ENCODE measurements at regions not wholly inside any gene's neighbourhood (a gene's known extent, or its start where the extent isn't known, plus 50 kb on each side); places are given as distances from the start of the nearest gene placed in this dataset.

DNA sequence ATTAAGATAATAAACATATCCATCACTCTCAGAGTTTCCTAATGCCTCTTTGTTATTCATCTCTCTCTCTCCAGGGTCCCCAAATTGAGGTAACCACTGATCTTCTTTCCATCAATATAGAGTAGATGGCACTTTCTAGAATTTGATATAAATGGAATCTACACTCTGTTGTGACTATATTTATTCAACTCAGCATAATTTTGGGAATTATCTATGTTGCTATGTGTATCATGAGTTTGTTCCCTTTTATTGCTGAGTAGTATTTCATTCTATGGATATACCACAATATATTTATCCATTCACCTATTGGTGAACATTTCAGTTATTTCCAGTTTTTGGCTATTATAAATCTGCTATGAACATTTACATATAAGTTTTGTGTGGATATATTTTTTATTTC lies 230.7 kb downstream of the HLX start:
- DNase-seq, result no peak

DNA sequence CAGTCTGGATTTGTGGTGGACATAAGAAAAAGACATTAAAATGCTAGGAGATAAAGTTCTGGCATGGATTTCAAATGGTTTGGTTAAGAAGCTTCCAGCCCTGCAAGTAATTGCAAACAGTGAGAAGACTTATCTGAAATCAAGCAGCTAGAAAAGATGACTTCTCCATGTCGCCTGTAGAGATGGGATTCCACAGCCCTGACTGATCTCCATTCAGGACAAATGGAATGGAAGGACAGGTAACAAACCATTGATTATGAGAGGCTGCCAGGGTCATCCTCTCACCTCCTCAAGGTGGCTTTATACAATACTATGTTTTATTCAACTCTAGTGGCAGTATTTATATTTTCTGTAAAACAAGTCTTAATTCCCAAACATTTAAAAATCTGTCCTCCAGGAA lies 237.9 kb downstream of the HLX start:
- no peak for DNase-seq

DNA sequence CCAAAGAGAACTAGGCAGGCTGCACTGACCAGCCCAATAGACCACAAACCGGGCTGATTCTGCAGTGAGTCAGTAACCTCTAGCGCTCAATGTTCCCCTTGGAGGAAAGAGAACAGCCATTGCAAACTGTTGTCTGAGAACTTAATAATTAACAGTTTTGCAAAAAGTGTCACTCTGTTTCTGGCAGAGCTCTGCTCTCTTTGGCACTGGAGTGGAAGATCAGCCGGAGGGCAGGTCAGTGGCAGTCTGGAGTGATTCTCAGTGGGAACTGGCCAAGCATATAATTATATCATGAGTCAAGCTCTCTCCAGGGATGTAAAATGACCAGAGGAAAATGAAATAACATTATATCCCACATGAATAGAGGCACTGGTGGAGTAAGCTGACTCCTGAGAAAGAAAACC lies 238.3 kb downstream of the HLX start:
- peak; percentile 37 for DNase-seq

DNA sequence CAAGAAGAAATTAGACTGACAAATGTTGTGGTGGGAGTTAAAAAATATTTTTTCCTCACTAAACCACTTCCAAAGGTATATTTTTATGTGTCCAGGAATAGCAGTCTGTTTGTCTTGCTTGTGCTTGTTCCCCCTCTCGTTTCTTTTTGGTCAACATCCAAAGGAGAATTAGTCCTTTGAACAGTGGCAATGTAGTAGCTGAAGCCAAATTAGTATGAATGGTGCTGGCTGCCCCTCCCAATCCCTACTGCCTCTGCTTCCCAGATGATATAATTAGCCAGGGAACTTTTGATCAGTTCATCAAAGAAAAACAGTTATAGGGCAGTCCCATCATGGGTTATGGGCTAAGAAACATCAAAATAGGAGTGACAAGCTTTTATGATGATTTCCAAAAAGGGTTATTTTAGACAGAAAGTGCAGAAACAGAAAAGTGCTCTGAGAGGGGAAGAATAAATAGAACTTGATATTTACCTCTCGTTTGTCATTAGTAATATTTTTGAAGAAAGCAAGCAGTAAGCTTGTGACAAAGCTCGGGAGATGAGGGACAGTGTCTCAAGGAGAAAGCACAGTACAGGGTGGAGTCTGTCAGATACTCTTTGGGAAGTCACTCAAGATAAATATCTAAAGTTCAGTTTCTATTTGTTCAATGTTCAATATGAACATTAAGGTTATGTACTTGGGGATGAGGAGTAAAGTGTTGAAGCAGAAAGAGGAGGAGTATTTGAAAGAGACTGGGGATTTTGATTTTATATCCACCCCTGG lies 239.1 kb downstream of the HLX start:
- no peak for DNase-seq

DNA sequence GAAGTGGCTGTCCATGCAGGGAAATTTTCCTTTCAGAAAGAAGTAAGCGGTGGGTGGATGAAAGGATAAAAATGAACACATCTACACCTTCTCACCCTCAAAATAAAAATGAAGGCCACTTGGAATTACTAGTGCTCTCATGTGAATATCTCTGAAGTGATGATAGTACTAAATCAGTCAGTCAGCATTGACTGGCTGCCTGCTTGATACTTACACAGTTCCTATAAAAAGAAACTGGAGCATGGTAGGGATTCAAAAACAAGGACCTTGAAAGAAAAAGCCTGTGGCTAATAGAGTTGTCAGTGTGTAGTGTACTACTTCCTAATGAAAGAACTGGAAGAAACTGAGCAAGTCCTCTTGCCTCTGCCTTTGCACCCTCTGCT lies 239.7 kb downstream of the HLX start:
- no peak for DNase-seq

DNA sequence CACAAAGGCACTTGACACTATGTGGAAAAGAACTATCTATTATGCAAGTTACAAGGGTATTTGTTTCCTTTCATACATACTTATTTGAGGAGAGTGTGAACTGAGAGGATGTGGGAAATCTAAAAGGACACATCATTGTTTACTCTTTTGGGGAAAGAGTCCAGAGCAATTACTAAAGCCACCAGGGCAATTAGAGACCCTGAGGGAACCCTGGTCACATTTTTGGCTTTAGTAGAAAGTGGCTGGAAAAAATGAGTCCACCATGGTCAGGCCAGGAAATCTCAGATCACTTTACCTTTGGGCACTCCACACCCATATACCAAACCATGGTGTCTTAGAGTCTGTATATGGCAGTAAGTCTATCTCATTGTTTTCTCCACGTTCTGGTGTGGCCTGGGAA lies 243.3 kb downstream of the HLX start:
- DNase-seq, result no peak

DNA sequence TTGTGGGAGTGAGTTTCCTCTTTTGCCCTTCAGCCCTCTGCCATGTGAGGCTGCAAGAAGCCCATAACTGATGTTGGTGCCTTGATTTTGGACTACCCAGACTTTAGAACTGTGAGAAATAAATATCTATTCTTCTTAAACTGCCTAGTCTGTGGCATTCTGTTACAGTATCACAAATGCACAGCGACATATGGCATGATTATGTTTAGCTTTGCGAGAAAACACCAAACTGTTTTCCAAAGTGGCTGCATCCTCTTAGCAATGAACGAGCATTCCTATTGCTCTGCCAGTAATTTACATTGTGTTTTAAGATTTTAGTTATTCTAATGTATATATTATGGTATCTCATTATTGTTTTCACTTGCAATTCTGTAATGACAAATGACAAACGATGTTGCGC lies 246.7 kb downstream of the HLX start:
- DNase-seq, result no peak

DNA sequence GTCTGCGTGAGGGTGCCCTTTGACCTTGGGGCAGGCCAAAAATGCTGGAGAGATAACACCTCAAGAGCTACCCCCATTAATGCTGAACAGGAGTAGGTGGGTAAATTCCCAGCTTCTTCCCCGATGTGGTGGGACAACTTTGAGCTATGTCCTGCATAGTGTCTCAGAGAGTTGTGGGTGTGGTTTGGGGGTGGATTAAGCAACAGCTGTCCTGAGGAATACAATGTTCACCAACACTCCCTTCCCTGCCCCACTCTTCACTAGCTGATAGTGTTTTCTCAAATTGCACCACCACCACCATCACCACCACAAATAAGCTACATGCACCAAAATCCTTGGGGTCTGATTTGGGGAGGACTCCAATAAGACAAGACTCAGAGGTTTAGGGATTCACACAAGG lies 258.4 kb downstream of the HLX start:
- DNase-seq, result no peak

DNA sequence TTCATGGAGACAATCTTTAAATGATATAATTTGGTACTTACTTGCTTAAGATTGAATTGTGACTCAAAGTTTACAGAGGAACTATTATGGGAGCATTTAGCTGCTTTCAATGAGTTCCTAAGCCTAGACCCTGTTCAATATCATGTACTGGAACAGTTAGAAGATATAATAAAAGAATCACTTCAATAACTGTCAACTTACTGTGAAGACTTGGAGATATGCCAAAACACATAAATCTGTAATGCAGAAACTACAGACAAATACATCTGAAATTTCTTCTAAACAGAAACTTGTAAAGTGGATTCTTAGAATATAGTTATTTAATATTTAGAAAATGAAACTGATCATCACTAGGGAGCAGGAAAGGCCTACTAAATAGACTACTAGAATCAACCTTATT lies 259.3 kb downstream of the HLX start:
- DNase-seq, result no peak

DNA sequence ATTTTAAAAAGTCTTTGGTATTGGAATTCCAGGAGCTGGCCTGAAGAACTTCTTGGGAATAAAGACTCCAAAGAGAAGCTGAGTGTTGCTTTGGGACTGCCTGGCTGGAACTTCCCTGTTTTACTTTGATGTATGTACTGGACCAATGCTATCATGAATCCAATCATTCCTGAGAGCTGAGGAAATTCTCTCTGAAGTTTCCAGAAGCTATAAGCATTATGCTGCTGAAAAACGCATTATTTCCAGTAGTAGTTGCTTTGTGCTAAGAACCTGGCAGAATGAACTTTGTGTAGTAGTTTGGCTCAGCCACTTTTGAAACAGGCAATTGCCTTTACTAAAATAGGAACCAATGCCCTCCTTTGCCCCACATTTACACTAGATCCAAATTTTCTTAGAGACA lies 260.7 kb downstream of the HLX start:
- DNase-seq, result no peak

DNA sequence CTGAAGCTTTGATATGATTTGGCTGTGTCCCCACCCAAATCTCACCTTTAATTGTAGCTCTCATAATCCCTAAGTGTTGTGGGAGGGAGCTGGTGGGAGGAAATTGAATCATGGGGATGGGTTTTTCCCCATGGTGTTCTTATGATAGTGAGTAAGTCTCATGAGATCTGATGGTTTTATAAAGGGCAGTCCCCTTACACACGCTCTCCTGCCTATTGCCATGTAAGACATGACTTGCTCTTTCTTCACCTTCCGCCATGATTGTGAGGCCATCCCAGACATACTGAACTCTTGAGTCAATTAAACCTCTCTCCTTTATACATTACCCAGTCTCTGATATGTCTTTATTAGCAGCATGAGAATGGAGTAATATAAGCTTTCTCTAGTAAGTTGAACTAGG lies 261.9 kb downstream of the HLX start:
- no peak for DNase-seq

DNA sequence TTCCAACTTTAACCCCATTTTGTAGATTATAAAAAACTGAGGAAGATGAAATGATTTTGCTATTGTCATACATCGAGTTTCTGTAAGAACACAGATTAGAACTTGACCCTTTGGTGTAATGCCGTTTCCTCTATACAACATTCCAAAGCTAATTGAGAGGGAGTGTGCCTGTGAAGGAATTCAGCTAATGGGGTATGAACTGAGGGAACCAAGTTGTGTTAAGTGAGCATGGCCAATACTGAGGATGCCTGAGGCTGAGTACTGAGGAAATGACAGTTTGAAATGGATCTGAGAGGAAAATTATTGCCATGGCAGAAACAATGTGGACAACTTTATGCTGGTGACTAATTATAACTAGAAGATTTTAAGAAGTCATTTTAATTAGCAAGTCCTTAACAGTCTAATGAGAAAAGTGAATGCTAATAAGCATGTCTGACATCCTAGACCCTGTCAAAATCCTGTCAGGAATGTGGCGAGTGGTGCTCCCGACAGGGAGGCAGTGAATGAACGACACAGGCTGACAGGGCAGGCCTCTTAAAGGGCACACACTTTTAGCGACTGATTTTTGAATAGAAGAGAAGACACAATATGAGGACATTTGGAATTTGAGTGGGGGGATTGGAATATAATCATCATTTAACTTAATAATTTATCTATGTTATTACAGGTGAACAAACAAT lies 262.5 kb downstream of the HLX start:
- no peak for DNase-seq

DNA sequence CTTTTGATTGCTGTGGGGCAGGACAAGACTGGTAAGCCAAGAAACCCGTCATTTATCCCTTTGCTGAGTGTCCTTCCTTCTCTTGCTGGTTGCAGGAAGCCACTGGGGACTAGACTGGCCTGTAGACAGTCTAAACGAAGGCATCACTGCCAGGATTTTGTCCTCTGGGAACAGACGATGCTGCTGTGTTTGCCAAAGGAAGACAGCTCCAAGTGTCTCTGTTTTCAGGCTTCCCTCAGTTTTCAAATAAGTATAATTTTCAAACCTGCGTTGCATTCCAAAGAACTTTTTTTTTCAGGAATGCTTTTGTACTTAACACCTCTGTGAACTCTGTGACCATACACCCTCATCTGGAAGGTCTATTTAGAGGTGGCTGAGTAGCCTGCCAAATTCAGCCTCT lies 269.4 kb downstream of the HLX start:
- DNase-seq, result no peak

DNA sequence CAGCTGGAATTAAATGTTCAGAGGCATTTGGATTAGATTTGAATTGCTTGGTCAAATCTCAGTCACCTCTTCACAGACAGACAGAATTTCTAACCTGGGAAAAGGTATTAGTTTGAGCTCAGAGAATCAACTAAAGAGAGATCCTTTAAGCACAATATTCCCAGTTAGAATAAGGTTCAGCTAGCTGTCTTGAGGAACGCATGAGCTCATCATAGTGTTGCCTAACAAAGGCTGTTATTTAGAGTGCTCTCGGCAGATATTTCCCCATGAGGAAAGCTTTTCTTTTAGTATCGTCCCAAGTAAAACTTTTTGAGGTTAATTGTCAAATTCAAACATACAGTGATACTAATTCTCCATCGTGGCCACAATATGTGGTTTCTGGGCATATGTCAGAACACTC lies 269.9 kb downstream of the HLX start:
- no peak for DNase-seq

DNA sequence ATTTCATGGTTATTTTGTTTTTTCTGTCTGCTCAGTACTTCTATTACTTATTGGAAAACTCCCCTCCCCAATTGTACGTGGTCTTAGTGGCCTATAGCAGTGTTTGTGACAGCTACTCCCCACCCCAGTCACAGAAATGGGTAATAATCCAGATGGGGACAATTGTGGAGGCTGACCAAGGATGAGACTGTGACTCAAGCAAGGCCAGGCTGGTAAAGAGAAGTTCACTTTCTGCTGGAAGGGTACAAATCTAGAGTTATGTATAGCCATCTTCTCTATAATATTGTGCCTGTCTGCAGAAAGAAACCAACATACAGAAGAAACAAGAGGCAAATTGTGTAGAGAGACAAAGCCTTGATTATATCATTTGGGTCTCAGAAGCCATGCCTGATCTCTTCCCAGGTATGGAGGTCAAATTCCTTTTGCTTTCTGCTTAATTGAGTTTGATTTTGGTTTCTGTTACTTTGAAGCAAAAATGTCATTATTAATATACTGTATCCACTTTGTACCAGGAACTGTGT lies 270.4 kb downstream of the HLX start:
- DNase-seq, result no peak

DNA sequence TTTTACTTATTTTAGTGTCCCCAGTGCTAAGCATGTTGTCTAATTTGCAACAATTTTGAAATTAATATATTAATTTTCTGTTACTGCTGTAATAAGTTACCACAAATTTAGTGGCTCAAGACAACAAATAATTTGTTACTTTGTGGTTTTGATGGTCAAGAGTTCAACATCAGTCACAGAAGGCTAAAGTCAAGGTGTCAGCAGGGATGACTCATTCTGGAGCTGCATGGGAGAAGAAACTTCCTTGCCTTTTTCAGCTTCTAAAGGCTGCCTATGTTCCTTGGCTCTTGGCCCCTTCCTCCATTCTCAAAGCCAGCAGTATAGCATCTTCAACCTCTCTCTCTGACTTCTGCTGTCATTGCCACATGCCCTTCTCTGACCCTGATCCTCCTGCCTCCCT lies 271.8 kb downstream of the HLX start:
- DNase-seq, result no peak

DNA sequence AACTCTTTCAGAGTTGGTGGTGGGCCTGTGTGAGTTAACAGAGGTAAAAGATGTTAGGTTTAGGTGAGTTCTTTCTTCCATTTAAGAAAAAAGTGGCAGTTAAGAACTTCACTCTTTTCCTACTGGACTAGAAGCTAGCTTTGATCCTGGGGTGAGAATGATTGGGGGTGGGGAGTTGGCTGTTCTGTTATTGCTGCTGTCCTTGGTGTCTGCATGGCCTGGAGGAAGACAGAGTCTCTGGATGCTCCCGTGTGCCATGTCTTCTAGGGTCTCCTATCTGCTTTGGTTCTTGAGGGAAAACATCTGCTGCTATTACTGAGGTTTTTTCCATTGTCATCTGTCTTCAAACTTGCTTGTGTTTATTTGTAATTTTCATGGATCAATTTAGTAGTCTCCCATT lies 275.7 kb downstream of the HLX start:
- no peak for DNase-seq

DNA sequence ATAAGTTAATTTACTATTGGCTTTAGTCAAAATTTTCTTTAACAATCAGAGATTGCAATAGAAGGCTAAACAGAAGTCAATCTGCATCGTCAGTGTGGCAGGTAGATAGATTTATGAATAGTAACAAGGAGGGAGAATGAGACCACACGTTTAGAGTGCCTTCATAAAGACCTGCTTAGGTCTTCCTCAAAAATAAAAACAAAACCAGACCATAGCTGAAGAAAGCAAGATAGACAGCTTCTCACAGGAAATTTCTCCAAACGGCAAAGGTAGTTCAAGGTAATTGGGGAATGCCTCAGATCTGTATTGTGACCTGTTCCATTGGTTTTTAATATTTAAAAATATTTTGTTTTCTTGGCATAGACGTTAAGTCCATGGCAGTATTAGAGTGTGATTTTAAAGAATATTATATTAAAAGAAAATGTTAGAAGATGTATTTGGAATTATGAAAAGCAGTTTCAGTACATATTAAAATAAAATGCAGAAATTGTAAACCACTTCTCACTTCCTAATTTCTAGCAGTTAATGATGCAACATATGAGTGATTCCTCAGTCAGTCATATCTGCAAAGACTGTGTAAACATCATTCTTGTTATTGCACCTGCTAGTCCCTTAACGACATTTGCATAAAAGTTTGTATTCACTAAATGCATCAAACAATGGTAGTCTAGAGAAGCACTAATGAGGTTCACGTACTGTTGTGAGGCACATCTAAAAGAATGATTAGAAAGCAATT lies 278.0 kb downstream of the HLX start:
- DNase-seq, result no peak

DNA sequence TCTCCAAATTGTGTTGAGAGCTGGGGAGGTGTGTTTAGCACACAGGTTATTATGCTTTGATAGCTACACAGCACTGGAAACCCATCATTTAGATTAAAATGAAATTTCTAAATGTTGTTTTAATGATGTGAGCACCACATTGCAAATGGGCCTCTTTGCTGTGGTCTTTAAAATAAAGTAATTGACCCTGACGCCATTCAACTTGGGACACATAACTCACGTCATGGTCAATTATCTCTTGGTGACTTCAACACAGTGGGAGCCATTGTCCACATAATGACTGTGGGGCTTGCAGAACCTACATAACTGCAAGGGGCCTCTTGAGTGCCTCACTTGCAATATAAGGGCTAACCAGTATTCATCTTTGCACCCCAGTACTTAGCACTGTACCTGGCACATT lies 280.4 kb downstream of the HLX start:
- DNase-seq, result no peak

DNA sequence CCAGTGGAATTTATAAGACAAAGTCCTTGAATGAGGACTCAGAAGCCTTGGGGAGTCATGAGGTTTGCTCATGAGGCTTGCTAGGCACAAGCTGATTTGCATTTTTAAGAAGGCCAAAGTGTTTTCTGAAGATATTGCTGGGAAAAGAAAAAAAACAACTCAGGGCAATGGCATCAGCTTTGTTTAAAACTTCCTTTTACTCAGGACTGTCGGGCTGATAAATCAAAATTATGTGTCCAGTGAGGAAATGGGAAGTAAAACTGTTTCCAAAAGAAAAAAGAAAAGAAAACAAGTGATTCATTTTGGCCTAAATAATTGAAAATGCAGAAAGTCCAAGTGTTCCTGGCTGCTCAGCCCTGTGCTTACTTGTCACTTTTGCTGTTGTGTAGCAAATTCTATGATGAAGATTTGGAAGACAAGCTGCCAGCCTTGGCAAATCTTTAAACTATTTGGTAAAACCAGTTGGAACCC lies 282.4 kb downstream of the HLX start:
- no peak for DNase-seq

DNA sequence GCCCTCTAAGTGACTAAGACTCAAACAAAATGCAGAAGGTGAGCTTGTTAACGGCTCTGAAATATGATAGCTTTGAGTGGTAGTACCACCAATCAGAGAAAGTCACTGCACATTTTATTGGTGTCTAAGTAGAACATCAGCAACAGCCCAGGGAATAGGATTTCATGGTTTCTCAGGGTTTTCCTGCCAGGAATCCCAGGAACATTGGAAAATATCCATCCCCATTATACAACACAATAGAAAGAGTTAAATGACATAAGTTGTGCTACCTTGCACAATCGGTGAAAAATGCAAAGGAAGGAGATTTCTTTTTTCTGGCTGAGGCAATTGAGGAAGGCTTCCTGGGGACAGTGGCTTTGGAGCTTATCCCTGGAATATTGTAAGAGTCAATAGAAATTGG lies 283.1 kb downstream of the HLX start:
- DNase-seq, result no peak

DNA sequence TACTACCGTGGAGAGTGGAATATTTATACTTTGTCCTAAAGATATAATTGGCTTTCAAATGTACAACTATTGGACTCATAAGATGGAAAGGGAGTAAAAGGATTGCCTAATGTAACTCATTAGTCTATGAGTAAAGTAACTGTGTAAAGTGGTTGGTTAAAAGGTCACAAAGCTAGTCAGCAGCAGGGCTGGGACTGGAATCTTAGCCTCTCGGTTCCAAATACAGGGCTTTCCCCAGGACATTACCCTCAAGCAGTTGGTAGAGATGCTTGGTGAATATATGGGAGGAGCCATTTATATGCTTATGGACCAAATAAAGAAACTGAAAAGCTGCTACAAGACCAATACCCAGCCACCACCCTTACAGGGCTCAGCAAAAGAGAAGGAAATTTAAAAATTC lies 283.7 kb downstream of the HLX start:
- no peak for DNase-seq

DNA sequence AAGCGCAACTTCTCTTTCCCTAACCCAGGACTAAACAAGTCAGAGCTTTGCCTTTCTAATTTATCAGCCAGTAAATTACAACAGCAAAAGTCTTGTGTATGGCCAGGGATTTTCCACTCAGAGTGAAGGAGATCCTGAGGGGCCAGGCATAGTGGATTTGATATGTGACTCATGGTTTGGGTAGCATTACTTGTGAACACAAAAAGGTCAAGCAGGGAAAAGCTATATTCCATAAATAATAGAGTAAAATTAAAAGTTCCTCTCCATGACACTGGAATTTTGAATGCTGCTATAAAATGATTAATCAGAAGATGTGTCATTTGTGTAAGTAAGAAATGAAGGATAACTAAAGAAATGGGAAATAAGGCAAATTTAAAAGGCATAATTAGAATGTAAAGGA lies 284.8 kb downstream of the HLX start:
- no peak for DNase-seq

All from GOT3 (cell line).